ENCODE measurements at regions not wholly inside any gene's neighbourhood (a gene's known extent, or its start where the extent isn't known, plus 50 kb on each side); places are given as distances from the start of the nearest gene placed in this dataset.
A peak's percentile ranks its signal among the peaks of the same experiment; 100 is the strongest.
"Not testable (repeated sequence)": the region's sequence is repeated elsewhere in the genome, so short reads cannot be mapped to it uniquely, and the experiment has no call there.

DNA sequence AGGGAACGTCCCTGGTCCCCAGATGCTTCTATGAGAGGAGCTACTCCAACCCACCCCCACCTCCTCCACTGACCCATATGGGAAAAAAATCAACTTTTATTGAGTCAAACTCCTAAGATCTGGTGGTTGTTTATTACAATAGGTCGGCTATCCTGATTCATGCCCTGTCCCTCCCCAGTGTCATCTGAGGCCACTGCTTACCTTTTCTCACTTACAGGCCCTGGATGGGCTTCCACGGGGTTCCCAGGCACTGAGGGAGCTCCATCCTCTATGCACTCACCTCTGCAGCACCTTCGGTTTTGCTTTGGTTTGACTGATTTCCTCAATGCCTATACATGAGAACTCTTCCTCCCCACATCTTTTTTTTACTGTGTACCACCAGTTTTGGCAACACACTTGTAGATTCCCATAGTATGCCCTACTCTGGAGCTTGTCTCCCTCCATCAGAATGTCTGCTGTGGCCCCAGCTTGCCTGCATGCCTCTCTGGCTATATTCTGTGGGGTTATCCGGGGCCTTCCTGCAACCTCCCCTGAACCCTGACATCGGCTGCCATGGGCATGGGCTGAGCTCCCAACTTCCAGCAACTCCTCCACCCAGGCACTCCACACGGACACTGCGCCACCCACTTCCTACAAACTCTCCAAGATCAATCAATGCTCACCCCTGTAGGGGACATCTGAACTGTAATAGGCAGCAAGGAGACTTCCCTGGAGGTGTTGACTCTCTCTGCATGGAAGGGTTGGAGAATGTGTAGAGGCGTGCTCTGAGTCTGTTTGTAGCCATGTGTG lies 236.1 kb downstream of the VAPA start:
- Histone ChIP-seq H3K4me3 (no peak overlapping the region), H3K27ac (no peak overlapping the region), H3K27me3 (no peaks in the 10 kb centered on the region), H3K36me3 (no peaks in the 10 kb centered on the region), H3K9ac (ENCODE audit: low read depth in 2 of 2, low read length in 2 of 2) (no peak overlapping the region), H3K4me1 (no peaks in the 10 kb centered on the region), H3K9me3 (no peaks in the 10 kb centered on the region)
- DNase-seq, result peak; percentile 4
- TF ChIP-seq, protein P1, sequence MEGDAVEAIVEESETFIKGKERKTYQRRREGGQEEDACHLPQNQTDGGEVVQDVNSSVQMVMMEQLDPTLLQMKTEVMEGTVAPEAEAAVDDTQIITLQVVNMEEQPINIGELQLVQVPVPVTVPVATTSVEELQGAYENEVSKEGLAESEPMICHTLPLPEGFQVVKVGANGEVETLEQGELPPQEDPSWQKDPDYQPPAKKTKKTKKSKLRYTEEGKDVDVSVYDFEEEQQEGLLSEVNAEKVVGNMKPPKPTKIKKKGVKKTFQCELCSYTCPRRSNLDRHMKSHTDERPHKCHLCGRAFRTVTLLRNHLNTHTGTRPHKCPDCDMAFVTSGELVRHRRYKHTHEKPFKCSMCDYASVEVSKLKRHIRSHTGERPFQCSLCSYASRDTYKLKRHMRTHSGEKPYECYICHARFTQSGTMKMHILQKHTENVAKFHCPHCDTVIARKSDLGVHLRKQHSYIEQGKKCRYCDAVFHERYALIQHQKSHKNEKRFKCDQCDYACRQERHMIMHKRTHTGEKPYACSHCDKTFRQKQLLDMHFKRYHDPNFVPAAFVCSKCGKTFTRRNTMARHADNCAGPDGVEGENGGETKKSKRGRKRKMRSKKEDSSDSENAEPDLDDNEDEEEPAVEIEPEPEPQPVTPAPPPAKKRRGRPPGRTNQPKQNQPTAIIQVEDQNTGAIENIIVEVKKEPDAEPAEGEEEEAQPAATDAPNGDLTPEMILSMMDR (IDR thresholded peaks at IDR 0.05), result no peak
- intact Hi-C loops (cut with DNase I), result no loop called here

DNA sequence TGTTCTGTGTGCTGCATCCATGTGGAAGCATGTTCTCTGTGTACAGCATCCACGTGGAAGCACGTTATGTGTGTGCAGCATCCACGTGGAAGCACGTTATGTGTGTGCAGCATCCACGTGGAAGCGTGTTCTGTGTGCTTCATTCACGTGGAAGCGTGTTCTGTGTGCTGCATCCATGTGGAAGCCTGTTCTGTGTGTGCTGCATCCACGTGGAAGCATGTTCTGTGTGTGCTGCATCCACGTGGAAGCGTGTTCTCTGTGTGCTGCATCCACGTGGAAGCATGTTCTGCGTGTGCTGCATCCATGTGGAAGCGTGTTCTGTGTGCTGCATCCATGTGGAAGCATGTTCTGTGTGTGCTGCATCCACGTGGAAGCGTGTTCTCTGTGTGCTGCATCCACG lies 236.8 kb downstream of the VAPA start:
- intact Hi-C loops (cut with DNase I), result not testable (repeated sequence)

DNA sequence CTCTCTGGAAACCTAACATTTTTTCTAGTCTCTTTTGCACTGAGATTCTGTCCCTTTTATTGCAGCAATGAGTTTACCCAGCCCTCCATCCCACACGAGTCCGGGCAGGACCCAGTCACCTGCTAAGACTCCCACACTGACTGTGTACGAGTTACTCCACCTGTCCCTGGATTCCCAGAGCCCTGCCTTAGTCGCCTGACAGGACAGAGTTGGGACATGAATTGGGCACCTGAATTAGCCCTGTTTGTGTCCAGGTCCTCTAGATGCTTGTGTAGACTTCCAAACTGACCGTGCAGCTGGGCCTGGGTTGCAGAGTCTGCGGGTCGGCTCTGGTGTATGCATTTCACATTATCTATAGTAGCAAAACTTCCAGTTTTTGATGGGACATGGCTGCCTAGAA lies 238.7 kb downstream of the VAPA start:
- peak; percentile 9 for DNase-seq
- Histone ChIP-seq H3K27me3 (no peaks in the 10 kb centered on the region), H3K9me3 (no peaks in the 10 kb centered on the region), H3K4me1 (no peaks in the 10 kb centered on the region), H3K4me3 (no peak overlapping the region), H3K9ac (ENCODE audit: low read depth in 2 of 2, low read length in 2 of 2) (no peak overlapping the region), H3K36me3 (no peaks in the 10 kb centered on the region), H3K27ac (no peak overlapping the region)
- TF ChIP-seq, protein P1 (IDR thresholded peaks at IDR 0.05), result no peak
- intact Hi-C loops (cut with DNase I), result no loop called here

More for the DNA sequence above, 236.8 kb downstream of the VAPA start:
- H3K4me3 ChIP-seq; H3K9ac ChIP-seq (ENCODE audit: low read depth in 2 of 2, low read length in 2 of 2); H3K9me3 ChIP-seq; H3K4me1 ChIP-seq; H3K27me3 ChIP-seq; DNase-seq; H3K36me3 ChIP-seq; H3K27ac ChIP-seq: not testable (repeated sequence)

DNA sequence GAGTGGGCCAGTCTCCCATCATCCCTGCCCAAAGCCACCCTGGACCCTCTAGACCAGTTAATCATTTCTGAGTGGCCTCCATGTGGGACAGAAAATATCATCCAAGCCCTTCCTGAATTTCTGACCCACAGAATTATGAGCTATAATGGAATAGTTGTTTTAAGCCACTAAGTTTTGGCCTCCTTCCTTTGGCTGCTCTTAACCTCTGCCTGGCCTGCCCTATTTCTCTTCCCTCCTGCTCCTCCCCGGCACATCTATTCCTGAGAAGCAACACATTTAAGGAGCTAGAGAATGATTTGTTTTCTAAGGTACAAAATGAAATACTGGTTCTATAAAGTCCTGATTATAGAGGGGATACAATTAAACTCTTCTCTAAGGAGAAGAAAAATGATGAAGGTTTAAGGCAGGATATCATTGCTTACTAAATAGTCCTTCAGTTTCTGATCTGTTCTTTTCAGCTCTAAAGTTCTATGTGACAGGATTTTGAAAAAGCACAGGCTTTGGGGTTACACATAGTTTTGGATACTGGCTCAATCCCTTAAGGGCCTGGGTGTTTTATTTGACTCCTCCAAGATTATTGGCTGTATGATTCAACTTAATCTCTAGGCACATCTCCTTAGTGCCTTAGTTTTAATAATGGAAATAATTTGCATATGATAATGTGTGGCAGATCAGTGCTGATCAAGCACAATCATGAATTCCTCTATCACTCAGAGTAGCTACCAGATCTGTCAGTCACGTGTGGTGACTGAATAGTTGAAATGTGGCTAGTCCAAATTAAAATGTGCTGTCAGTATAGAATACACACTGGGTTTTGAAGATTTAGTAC lies 240.3 kb downstream of the VAPA start:
- DNase-seq, result peak; percentile 12
- intact Hi-C loops (cut with DNase I), result no loop called here
- no peak overlapping the region for H3K27ac ChIP-seq

DNA sequence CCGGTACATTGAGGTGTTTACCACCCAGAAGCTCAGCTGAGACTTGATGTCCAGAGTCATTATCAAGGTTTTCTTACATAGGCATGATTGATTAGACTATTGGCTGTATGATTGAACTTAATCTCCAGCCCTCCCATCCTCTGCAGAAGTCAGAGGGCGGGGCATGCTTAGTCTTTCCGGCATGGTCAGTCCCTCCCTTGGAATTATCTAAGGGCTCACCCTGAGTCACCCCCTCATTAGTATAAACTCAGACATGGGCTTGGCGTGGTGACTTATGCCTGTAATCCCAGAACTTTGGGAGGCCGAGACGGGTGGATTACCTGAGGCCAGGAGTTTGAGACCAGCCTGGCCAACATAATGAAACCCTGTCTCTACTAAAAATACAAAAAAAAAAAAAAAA lies 243.9 kb downstream of the VAPA start:
- Histone ChIP-seq H3K4me3 (no peak overlapping the region), H3K4me1 (no peaks in the 10 kb centered on the region), H3K9me3 (no peaks in the 10 kb centered on the region), H3K9ac (ENCODE audit: low read depth in 2 of 2, low read length in 2 of 2) (no peak overlapping the region), H3K27ac (no peak overlapping the region), H3K27me3 (no peaks in the 10 kb centered on the region), H3K36me3 (no peaks in the 10 kb centered on the region)
- peak; percentile 3 for DNase-seq
- intact Hi-C loops (cut with DNase I), result no loop called here
- TF ChIP-seq, protein P1 (IDR thresholded peaks at IDR 0.05), result no peak

More for the DNA sequence above, 240.3 kb downstream of the VAPA start:
- H3K4me1 ChIP-seq, result no peaks in the 10 kb centered on the region
- H3K27me3 ChIP-seq, result no peaks in the 10 kb centered on the region
- H3K9ac ChIP-seq (ENCODE audit: low read depth in 2 of 2, low read length in 2 of 2), result no peak overlapping the region
- no peaks in the 10 kb centered on the region for H3K9me3 ChIP-seq
- H3K36me3 ChIP-seq, result no peaks in the 10 kb centered on the region
- TF ChIP-seq, protein P1 (IDR thresholded peaks at IDR 0.05), result no peak
- no peak overlapping the region for H3K4me3 ChIP-seq

DNA sequence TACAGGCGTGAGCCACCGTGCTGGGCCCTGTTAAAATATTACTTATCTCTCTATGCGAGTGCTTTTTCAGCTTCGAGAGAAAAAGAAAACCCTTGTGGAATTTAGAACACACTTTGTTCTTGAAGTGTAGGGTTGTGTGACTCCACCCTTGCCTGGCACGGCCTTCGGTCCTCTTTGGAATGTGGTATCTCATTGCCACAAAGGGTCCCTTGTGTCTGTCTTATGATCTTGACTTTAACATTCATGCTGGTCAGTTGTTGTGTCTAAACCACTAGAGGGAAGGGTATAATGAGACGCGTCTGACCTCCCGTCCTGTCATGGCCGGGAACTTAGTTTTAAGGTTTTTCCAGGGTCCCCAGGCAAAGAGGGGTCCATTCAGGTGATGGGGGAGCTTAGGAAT lies 246.4 kb downstream of the VAPA start:
- H3K9me3 ChIP-seq, result no peaks in the 10 kb centered on the region
- no peak overlapping the region for H3K27ac ChIP-seq
- no peaks in the 10 kb centered on the region for H3K27me3 ChIP-seq
- no peak overlapping the region for H3K9ac ChIP-seq (ENCODE audit: low read depth in 2 of 2, low read length in 2 of 2)
- no peaks in the 10 kb centered on the region for H3K36me3 ChIP-seq
- H3K4me1 ChIP-seq, result no peaks in the 10 kb centered on the region
- TF ChIP-seq, protein P1 (IDR thresholded peaks at IDR 0.05), result no peak
- intact Hi-C loops (cut with DNase I), result no loop called here
- no peak for DNase-seq
- H3K4me3 ChIP-seq, result no peak overlapping the region

Data from colonic mucosa (tissue), 4 donors.